Liver (tissue), 8 donors: ENCODE measurements at regions not wholly inside any gene's neighbourhood (a gene's known extent, or its start where the extent isn't known, plus 50 kb on each side); places are given as distances from the start of the nearest gene placed in this dataset.

Source experiments
- DNase-seq: peaks from one replicate; pipeline ENCODE4 v3.0.0-alpha.2; 2017; ENCODE audit warnings: low spot score
- H3K27ac ChIP-seq, 2 donors: one replicate each; pipeline ENCODE4 v1.7.0; 2013; ENCODE audit warnings: inconsistent platforms in 2 of 2, low read length in 2 of 2, control low read depth in 1 of 2, low read depth in 1 of 2, mild to moderate bottlenecking in 1 of 2
- H3K27me3 ChIP-seq, 4 donors: one replicate each; pipeline versions ENCODE4 v1.6.1 to v1.7.0; 2013; ENCODE audit warnings: low read length in 3 of 4, inconsistent platforms in 1 of 4, mild to moderate bottlenecking in 1 of 4, moderate library complexity in 1 of 4; ENCODE audit not compliant: control insufficient read depth in 4 of 4, insufficient read depth in 4 of 4
- H3K36me3 ChIP-seq, 4 donors: one replicate each; pipeline versions ENCODE4 v1.6.1 to v1.7.0; 2013; ENCODE audit warnings: low read length in 3 of 4, mild to moderate bottlenecking in 3 of 4, low read depth in 1 of 4, moderate library complexity in 1 of 4; ENCODE audit not compliant: control insufficient read depth in 4 of 4, insufficient read depth in 3 of 4
- H3K4me1 ChIP-seq, 4 donors: one replicate each; pipeline versions ENCODE4 v1.6.1 to v1.7.0; 2013; ENCODE audit warnings: low read length in 3 of 4, mild to moderate bottlenecking in 3 of 4, moderate library complexity in 1 of 4; ENCODE audit not compliant: control insufficient read depth in 4 of 4, insufficient read depth in 4 of 4
- H3K4me3 ChIP-seq, 3 donors: one replicate each; pipeline versions ENCODE4 v1.6.1 to v1.7.0; 2013; ENCODE audit warnings: low read length in 3 of 3, control low read depth in 1 of 3, low read depth in 1 of 3, mild to moderate bottlenecking in 1 of 3
- H3K9ac ChIP-seq, 2 donors: one replicate each; pipeline ENCODE4 v1.7.0; 2013; ENCODE audit warnings: low read length in 2 of 2, mild to moderate bottlenecking in 2 of 2, moderate library complexity in 2 of 2, control low read depth in 1 of 2, low read depth in 1 of 2
- H3K9me3 ChIP-seq, 4 donors: one replicate each; pipeline versions ENCODE4 v1.6.1 to v1.7.0; 2013; ENCODE audit warnings: low read length in 3 of 4; ENCODE audit not compliant: control insufficient read depth in 4 of 4
- CTCF ChIP-seq: fragments of 150-350 bp; IDR thresholded peaks from 2 replicates; pipeline ENCODE4 v1.5.1; 2017; ENCODE audit warnings: improper control_type of control experiment, low read depth, low read length; ENCODE audit not compliant: missing input control
- EGR1 ChIP-seq, 2 donors: IDR thresholded peaks; 2 replicates each; pipeline ENCODE4 v1.6.1; 2016 to 2018; ENCODE audit warnings: antibody characterized with exemption in 2 of 2, low read depth in 2 of 2
- FOXA1 ChIP-seq: IDR thresholded peaks from 2 replicates; pipeline ENCODE4 v1.6.1; 2016; ENCODE audit warnings: antibody characterized with exemption
- FOXA2 ChIP-seq: IDR thresholded peaks from 2 replicates; pipeline ENCODE4 v1.6.1; 2016; ENCODE audit warnings: antibody characterized with exemption
- GABPA ChIP-seq, 2 donors: IDR thresholded peaks in 1 of 2; conservative IDR thresholded peaks in 1 of 2; 2 replicates each; pipeline ENCODE4 v1.6.1; 2016; ENCODE audit warnings: antibody characterized with exemption in 2 of 2, mild to moderate bottlenecking in 1 of 2, moderate library complexity in 1 of 2
- HNF4A ChIP-seq, 2 donors: conservative IDR thresholded peaks; 2 replicates each; pipeline ENCODE4 v1.6.1; 2016; ENCODE audit warnings: antibody characterized with exemption in 2 of 2, mild to moderate bottlenecking in 2 of 2
- HNF4G ChIP-seq: IDR thresholded peaks from 2 replicates; pipeline ENCODE4 v1.6.1; 2016; ENCODE audit warnings: antibody characterized with exemption
- JUND ChIP-seq, 2 donors: IDR thresholded peaks; 2 replicates each; pipeline ENCODE4 v1.6.1; 2016; ENCODE audit warnings: antibody characterized with exemption in 2 of 2
- MAX ChIP-seq: IDR thresholded peaks from 2 replicates; pipeline ENCODE4 v1.6.1; 2016; ENCODE audit warnings: antibody characterized with exemption
- NR2F2 ChIP-seq: IDR thresholded peaks from 2 replicates; pipeline ENCODE4 v1.6.1; 2016; ENCODE audit warnings: antibody characterized with exemption
- RAD21 ChIP-seq, 2 donors: IDR thresholded peaks; 2 replicates each; pipeline ENCODE4 v1.6.1; 2016; ENCODE audit warnings: antibody characterized with exemption in 2 of 2, mild to moderate bottlenecking in 2 of 2
- RXRA ChIP-seq, 2 donors: IDR thresholded peaks; 2 replicates each; pipeline ENCODE4 v1.6.1; 2017 to 2018; ENCODE audit warnings: antibody characterized with exemption in 2 of 2, mild to moderate bottlenecking in 1 of 2
- SP1 ChIP-seq: IDR thresholded peaks from 2 replicates; pipeline ENCODE4 v1.6.1; 2018; ENCODE audit warnings: antibody characterized with exemption, mild to moderate bottlenecking
- TAF1 ChIP-seq: conservative IDR thresholded peaks from 2 replicates; pipeline ENCODE4 v1.6.1; 2016; ENCODE audit warnings: antibody characterized with exemption, mild to moderate bottlenecking
- YY1 ChIP-seq: IDR thresholded peaks from 2 replicates; pipeline ENCODE4 v1.6.1; 2016; ENCODE audit warnings: antibody characterized with exemption, mild to moderate bottlenecking
- WGBS: extraction: QIAGEN DNeasy Blood & Tissue Kit; methylation state at CpG from one replicate; pipeline ENCODE4 v1.1.7; 2013; 5-methylcytosine and 5-hydroxymethylcytosine counted together
- TF ChIP-seq, protein P1 (sequence below): IDR thresholded peaks from 2 replicates; pipeline ENCODE4 v1.6.1; 2016; ENCODE audit warnings: antibody characterized with exemption
- TF ChIP-seq, protein P2 (sequence below): IDR thresholded peaks from 2 replicates; pipeline ENCODE4 v1.6.1; 2016; ENCODE audit warnings: antibody characterized with exemption, mild to moderate bottlenecking
- TF ChIP-seq, protein P3 (sequence below): IDR thresholded peaks from 2 replicates; pipeline ENCODE4 v1.6.1; 2016; ENCODE audit warnings: antibody characterized with exemption
- donor health status: healthy.
- donor health status: healthy.
- donor health status: healthy.
- donor health status: healthy.
- donor health status: healthy.

GRCh38 chr16:85492295-85492864 lies 120.7 kb upstream of the GSE1 start:
- Histone ChIP-seq H3K4me1 (peaks cover 3 to 21% (median 11%) of the 10 kb centered on the region in 4 donors), H3K4me3 (no peak overlapping the region), H3K9me3 (no peaks in the 10 kb centered on the region), H3K9ac (peak overlapping the region in 1 of 2 donors; percentile 7), H3K27ac (peak overlapping the region; percentile 12 to 29), H3K36me3 (no peaks in the 10 kb centered on the region), H3K27me3 (no peaks in the 10 kb centered on the region)
- no peak for DNase-seq
- 61% methylated on average over 12 of the region's 12 CpGs for WGBS
- TF ChIP-seq JUND (IDR thresholded peaks at IDR 0.05): no peak
- TF ChIP-seq NR2F2: peak; percentile 11
- TF ChIP-seq EGR1 (IDR thresholded peaks at IDR 0.05; ENCODE audit: low read depth in 2 of 2): no peak
- no peak for TF ChIP-seq CTCF
- TF ChIP-seq SP1: peak; percentile 23
- TF ChIP-seq RAD21 (IDR thresholded peaks at IDR 0.05): no peak
- TF ChIP-seq YY1: no peak
- TF ChIP-seq, protein P1, sequence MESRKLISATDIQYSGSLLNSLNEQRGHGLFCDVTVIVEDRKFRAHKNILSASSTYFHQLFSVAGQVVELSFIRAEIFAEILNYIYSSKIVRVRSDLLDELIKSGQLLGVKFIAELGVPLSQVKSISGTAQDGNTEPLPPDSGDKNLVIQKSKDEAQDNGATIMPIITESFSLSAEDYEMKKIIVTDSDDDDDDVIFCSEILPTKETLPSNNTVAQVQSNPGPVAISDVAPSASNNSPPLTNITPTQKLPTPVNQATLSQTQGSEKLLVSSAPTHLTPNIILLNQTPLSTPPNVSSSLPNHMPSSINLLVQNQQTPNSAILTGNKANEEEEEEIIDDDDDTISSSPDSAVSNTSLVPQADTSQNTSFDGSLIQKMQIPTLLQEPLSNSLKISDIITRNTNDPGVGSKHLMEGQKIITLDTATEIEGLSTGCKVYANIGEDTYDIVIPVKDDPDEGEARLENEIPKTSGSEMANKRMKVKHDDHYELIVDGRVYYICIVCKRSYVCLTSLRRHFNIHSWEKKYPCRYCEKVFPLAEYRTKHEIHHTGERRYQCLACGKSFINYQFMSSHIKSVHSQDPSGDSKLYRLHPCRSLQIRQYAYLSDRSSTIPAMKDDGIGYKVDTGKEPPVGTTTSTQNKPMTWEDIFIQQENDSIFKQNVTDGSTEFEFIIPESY: no peak

GRCh38 chr16:85494315-85494714 lies 118.8 kb upstream of the GSE1 start:
- H3K9me3 ChIP-seq: no peaks in the 10 kb centered on the region
- peaks cover 3 to 19% (median 11%) of the 10 kb centered on the region in 4 donors for H3K4me1 ChIP-seq
- H3K4me3 ChIP-seq: no peak overlapping the region
- DNase-seq: no peak
- no peak overlapping the region for H3K27ac ChIP-seq
- 94% methylated on average over 1 of the region's 1 CpG for WGBS
- no peaks in the 10 kb centered on the region for H3K36me3 ChIP-seq
- TF ChIP-seq, protein P1: no peak
- TF ChIP-seq HNF4G: no peak
- no peak for TF ChIP-seq YY1
- TF ChIP-seq TAF1: no peak
- TF ChIP-seq SP1: no peak
- TF ChIP-seq FOXA2: no peak
- TF ChIP-seq FOXA1: no peak
- no peak for TF ChIP-seq CTCF
- TF ChIP-seq GABPA (IDR thresholded peaks at IDR 0.05 in 1 of 2, conservative IDR thresholded peaks at IDR 0.05 in 1 of 2): no peak
- TF ChIP-seq, protein P2, sequence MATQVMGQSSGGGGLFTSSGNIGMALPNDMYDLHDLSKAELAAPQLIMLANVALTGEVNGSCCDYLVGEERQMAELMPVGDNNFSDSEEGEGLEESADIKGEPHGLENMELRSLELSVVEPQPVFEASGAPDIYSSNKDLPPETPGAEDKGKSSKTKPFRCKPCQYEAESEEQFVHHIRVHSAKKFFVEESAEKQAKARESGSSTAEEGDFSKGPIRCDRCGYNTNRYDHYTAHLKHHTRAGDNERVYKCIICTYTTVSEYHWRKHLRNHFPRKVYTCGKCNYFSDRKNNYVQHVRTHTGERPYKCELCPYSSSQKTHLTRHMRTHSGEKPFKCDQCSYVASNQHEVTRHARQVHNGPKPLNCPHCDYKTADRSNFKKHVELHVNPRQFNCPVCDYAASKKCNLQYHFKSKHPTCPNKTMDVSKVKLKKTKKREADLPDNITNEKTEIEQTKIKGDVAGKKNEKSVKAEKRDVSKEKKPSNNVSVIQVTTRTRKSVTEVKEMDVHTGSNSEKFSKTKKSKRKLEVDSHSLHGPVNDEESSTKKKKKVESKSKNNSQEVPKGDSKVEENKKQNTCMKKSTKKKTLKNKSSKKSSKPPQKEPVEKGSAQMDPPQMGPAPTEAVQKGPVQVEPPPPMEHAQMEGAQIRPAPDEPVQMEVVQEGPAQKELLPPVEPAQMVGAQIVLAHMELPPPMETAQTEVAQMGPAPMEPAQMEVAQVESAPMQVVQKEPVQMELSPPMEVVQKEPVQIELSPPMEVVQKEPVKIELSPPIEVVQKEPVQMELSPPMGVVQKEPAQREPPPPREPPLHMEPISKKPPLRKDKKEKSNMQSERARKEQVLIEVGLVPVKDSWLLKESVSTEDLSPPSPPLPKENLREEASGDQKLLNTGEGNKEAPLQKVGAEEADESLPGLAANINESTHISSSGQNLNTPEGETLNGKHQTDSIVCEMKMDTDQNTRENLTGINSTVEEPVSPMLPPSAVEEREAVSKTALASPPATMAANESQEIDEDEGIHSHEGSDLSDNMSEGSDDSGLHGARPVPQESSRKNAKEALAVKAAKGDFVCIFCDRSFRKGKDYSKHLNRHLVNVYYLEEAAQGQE: no peak
- no peak for TF ChIP-seq NR2F2
- TF ChIP-seq, protein P3, sequence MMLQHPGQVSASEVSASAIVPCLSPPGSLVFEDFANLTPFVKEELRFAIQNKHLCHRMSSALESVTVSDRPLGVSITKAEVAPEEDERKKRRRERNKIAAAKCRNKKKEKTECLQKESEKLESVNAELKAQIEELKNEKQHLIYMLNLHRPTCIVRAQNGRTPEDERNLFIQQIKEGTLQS: no peak
- TF ChIP-seq RAD21 (IDR thresholded peaks at IDR 0.05): no peak
- TF ChIP-seq MAX: no peak
- TF ChIP-seq RXRA (IDR thresholded peaks at IDR 0.05): no peak
- TF ChIP-seq JUND (IDR thresholded peaks at IDR 0.05): no peak
- TF ChIP-seq EGR1 (IDR thresholded peaks at IDR 0.05; ENCODE audit: low read depth in 2 of 2): no peak
- TF ChIP-seq HNF4A (conservative IDR thresholded peaks at IDR 0.05): no peak
- H3K9ac ChIP-seq: no peak overlapping the region
- no peaks in the 10 kb centered on the region for H3K27me3 ChIP-seq
